Vagina (tissue), 2 donors: ENCODE measurements at regions not wholly inside any gene's neighbourhood (a gene's known extent, or its start where the extent isn't known, plus 50 kb on each side); places are given as distances from the start of the nearest gene placed in this dataset.

ENCODE experiments used
- POLR2A ChIP-seq, 2 donors: fragments of 450-650 bp; IDR thresholded peaks; one replicate each; pipeline ENCODE4 v1.6.1; 2017; ENCODE audit warnings: antibody characterized with exemption in 2 of 2, mild to moderate bottlenecking in 2 of 2, moderate library complexity in 2 of 2
- TF ChIP-seq, protein P1 (sequence below), 3 experiments: fragments of 450-650 bp in 2 of 3; fragments of 200-600 bp in 1 of 3; sonication (generic) in 1 of 3; IDR thresholded peaks; one replicate each; pipeline ENCODE4 v1.5.1; 2017 to 2019; ENCODE audit warnings: antibody characterized with exemption in 3 of 3, mild to moderate bottlenecking in 2 of 3, moderate library complexity in 2 of 3

DNA sequence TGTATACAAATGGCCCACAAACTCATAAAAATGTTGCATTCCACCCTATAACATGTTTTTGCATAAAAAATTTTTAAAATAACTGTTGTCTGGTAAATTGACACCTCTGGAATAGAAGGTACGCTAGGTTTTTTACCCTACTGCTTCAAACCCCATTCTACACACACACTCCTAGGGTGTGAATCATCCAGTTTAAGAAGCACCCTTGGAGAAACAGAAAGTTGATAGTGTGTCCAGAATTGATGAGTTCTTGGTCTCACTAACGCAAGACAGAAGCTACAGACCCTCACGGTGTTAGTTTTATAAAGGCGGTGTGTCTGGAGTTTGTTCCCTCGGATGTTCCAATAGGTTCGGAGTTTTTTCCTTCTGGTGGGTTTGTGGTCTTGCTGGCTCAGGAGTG, 158.5 kb downstream of the KLRB1 start:
- TF ChIP-seq, protein P1, sequence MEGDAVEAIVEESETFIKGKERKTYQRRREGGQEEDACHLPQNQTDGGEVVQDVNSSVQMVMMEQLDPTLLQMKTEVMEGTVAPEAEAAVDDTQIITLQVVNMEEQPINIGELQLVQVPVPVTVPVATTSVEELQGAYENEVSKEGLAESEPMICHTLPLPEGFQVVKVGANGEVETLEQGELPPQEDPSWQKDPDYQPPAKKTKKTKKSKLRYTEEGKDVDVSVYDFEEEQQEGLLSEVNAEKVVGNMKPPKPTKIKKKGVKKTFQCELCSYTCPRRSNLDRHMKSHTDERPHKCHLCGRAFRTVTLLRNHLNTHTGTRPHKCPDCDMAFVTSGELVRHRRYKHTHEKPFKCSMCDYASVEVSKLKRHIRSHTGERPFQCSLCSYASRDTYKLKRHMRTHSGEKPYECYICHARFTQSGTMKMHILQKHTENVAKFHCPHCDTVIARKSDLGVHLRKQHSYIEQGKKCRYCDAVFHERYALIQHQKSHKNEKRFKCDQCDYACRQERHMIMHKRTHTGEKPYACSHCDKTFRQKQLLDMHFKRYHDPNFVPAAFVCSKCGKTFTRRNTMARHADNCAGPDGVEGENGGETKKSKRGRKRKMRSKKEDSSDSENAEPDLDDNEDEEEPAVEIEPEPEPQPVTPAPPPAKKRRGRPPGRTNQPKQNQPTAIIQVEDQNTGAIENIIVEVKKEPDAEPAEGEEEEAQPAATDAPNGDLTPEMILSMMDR (IDR thresholded peaks at IDR 0.05): no peak
- no peak for TF ChIP-seq POLR2A (IDR thresholded peaks at IDR 0.05)
